Activated T-helper 1 cell treated with anti-CD3 and anti-CD28 coated beads, Interleukin-12 subunit alpha, Interleukin-12 subunit beta, Interleukin-2, Interleukin-4 antibody, amounts not matched to agents 30 ng/mL and 10 ng/mL and 1 ng/mL, durations not matched to agents 14 hours and 24 hours and 36 hours (primary cell): ENCODE measurements at regions not wholly inside any gene's neighbourhood (a gene's known extent, or its start where the extent isn't known, plus 50 kb on each side); places are given as distances from the start of the nearest gene placed in this dataset.
"Not testable (repeated sequence)": the region's sequence is repeated elsewhere in the genome, so short reads cannot be mapped to it uniquely, and the experiment has no call there.

Experiments used
- DNase-seq: peaks from one replicate; pipeline ENCODE4 v3.0.0; 2021; ENCODE audit warnings: low spot score
- H3K27ac Mint-ChIP-seq: one replicate; pipeline ENCODE4 v1.8.0; 2021; ENCODE audit warnings: mild to moderate bottlenecking, mixed read lengths
- H3K27me3 Mint-ChIP-seq: one replicate; pipeline ENCODE4 v1.8.0; 2022; ENCODE audit warnings: mild to moderate bottlenecking, moderate library complexity, mixed read lengths; ENCODE audit not compliant: insufficient read depth
- H3K36me3 Mint-ChIP-seq: one replicate; pipeline ENCODE4 v1.8.0; 2021; ENCODE audit warnings: low read depth, mixed read lengths
- H3K4me1 Mint-ChIP-seq: one replicate; pipeline ENCODE4 v1.8.0; 2021; ENCODE audit warnings: low read depth, mixed read lengths
- H3K4me3 Mint-ChIP-seq: one replicate; pipeline ENCODE4 v1.8.0; 2021; ENCODE audit warnings: mild to moderate bottlenecking, moderate library complexity, mixed read lengths
- H3K9me3 Mint-ChIP-seq: one replicate; pipeline ENCODE4 v1.8.0; 2021; ENCODE audit warnings: mixed read lengths
- intact Hi-C: fragments of 100-400 bp; cut with micrococcal nuclease; formaldehyde crosslinking; loops from one replicate; pipeline ENCODE4 v1.15.1; 2024

- Mint-ChIP-seq H3K4me3 (no peak overlapping the region), H3K27ac (peak overlapping the region; percentile 53), H3K27me3 (peaks cover 9% of the 10 kb centered on the region), H3K9me3 (peaks cover 4% of the 10 kb centered on the region), H3K4me1 (peaks cover 50% of the 10 kb centered on the region), H3K36me3 (no peaks in the 10 kb centered on the region)
- intact Hi-C loops: loop anchor here (1.0 to 5.0 kb wide), 7 partner anchors 13 to 482 kb away; no protein-coding TSS in a partner anchor
- no peak for DNase-seq
Observed at GRCh38 chr12:25320123-25321006, 69.6 kb upstream of the KRAS start.

DNA sequence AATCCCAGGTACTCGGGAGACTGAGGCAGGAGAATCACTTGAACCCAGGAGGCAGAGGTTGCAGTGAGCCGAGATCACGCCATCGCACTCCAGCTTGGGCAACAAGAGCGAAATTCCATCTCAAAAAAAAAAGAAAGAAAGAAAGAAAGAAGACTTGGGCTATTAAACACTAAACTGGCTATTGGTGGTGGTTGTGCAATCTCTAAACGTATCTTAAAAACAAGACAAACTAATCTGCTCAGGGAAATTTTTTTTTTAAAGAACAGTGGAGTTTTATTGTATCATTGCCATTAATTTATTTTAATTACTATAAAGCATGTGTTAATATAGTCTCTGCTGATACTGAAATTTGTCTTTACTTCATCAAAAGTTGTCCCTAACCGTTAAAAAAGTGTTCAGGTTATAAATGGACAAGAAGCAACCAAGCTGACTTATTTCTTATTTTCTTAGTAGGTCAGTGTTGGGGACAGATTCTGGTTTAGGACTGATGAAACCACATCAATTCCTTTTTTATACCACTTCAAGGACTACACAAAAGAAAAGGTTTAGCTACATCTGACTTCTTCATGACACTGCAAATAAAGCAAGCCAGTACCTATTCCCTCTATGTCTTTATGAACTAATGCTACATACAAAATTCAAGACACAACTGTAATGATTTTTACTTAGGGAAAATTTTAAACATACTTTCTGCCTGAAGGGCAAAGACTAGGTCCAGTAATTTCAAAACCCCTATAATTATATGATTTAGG is 68.7 kb upstream of the KRAS start:
- H3K27ac Mint-ChIP-seq: no peak overlapping the region
- H3K4me3 Mint-ChIP-seq: no peak overlapping the region
- H3K4me1 Mint-ChIP-seq: peaks cover 50% of the 10 kb centered on the region
- intact Hi-C loops: no loop called here
- H3K9me3 Mint-ChIP-seq: peaks cover 9% of the 10 kb centered on the region
- peaks cover 9% of the 10 kb centered on the region for H3K27me3 Mint-ChIP-seq
- DNase-seq: no peak
- H3K36me3 Mint-ChIP-seq: no peaks in the 10 kb centered on the region

- no peak overlapping the region for H3K4me3 Mint-ChIP-seq
- no peak overlapping the region for H3K27ac Mint-ChIP-seq
- DNase-seq: no peak
- H3K36me3 Mint-ChIP-seq: no peaks in the 10 kb centered on the region
- H3K27me3 Mint-ChIP-seq: peaks cover 10% of the 10 kb centered on the region
- H3K9me3 Mint-ChIP-seq: peaks cover 12% of the 10 kb centered on the region
- H3K4me1 Mint-ChIP-seq: peaks cover 32% of the 10 kb centered on the region
- intact Hi-C loops: no loop called here
Observed at GRCh38 chr12:25317553-25317952, 66.8 kb upstream of the KRAS start.

DNA sequence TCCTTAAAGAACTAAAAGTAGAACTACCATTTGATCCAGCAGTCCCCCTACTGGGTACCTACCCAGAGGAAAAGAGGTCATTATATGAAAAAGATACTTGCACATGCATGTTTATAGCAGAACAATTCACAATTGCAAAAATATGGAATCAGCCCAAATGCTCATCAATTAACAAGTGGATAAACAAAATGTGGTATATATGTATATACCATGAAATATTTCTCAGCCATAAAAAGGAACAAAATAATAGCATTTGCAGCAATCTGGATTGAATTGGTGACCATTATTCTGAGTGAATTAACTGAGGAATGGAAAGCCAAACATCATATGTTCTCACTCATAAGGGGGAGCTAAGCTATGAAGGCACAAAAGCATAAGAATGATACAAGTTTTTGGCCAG is 64.7 kb upstream of the KRAS start:
- Mint-ChIP-seq H3K27ac (no peak overlapping the region), H3K36me3 (no peaks in the 10 kb centered on the region), H3K27me3 (peaks cover 10% of the 10 kb centered on the region), H3K4me3 (no peak overlapping the region), H3K9me3 (peaks cover 19% of the 10 kb centered on the region), H3K4me1 (peaks cover 11% of the 10 kb centered on the region)
- intact Hi-C loops: no loop called here
- DNase-seq: no peak

DNA sequence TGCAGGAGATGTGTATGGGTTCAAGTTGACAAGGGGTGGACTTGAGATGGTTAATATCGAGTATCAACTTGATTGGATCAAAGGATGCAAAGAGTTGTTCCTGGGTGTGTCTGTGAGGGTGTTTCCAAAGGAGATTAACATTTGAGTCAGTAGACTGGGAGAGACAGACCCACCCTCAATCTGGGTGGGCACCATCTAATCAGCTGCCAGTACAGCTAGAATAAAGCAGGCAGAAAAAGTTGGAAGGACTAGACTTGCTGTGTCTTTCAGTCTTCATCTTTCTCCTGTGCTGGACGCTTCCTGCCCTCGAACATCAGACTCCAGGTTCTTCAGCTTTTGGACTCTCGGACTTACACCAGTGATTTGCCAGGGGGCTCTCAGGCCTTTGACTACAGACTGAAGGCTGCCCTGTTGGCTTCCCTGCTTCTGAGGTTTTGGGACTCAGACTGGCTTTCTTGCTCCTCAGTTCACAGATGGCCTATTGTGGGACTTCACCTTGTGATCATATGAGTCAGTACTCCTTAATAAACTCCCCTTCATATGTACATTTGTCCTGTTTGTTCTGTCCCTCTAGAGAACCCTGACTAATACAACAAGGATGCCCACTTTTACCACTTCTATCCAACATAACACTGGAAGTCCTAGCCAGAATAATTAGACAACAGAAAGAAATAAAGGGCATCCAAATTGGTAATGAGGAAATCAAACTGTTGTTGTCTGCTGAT is 62.7 kb upstream of the KRAS start:
- DNase-seq, H3K4me3 Mint-ChIP-seq, H3K36me3 Mint-ChIP-seq, H3K27ac Mint-ChIP-seq, H3K4me1 Mint-ChIP-seq, intact Hi-C loops: not testable (repeated sequence)
- Mint-ChIP-seq H3K9me3 (peaks cover 19% of the 10 kb centered on the region), H3K27me3 (peaks cover 10% of the 10 kb centered on the region)

DNA sequence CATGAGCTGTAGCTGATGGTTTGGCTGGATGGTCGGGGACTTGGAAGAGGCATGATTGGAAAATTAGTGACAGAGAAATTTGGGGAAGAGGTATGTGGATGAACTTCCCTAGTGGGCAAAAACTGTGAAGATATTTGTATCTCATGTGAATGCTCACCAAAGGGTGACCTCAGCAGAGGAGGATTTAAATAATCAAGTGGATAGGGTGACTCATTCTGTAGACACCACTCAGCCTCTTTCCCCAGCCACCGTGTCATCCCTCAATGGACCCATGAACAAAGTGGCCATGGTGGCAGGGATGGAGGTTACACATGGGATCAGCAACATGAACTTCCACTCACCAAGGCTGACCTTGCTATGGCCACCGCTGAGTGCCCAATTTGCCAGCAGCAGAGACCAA is 60.8 kb upstream of the KRAS start:
- no peak overlapping the region for H3K27ac Mint-ChIP-seq
- no peaks in the 10 kb centered on the region for H3K36me3 Mint-ChIP-seq
- DNase-seq: no peak
- H3K9me3 Mint-ChIP-seq: peaks cover 19% of the 10 kb centered on the region
- intact Hi-C loops: no loop called here
- H3K4me3 Mint-ChIP-seq: no peak overlapping the region
- peaks cover 7% of the 10 kb centered on the region for H3K27me3 Mint-ChIP-seq
- no peaks in the 10 kb centered on the region for H3K4me1 Mint-ChIP-seq

DNA sequence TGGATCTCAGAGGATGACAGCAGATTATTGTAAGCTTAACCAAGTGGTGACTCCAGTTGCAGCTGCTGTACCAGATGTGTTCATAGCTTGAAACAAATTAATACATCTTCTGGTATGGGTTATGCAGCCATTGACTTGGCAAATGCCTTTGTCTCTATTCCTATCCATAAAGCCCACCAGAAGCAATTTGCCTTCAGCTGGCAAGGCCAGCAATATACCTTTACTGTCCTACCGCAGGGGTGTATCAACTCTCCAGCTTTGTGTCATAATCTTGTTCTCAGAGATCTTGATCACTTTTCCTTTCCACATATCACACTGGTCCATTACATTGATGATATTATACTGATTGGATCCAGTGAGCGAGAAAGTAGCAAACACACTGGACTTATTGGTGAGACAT is 59.3 kb upstream of the KRAS start:
- H3K36me3 Mint-ChIP-seq, H3K4me1 Mint-ChIP-seq, H3K27me3 Mint-ChIP-seq, intact Hi-C loops, H3K27ac Mint-ChIP-seq, H3K4me3 Mint-ChIP-seq, DNase-seq: not testable (repeated sequence)
- peaks cover 16% of the 10 kb centered on the region for H3K9me3 Mint-ChIP-seq

DNA sequence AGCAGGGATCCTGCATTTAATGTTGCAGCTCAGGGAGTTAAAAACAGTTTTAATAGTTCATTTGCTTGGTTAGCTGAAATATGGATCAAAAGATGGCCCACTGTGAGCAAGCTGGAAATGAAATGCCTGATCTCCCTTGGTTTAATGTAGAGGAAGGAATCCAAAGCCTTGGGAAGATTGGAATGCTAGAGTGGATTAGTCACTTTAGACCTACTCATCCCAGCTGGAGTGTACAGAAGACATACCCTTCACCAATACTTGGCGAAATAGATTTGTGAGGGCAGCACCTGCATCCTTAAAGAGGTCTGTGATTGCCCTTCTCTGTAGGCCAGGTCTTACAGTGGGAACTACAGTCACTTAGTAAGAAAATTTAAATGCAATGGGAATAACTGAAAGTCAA is 58.0 kb upstream of the KRAS start:
- H3K27me3 Mint-ChIP-seq: peaks cover 4% of the 10 kb centered on the region
- no peak for DNase-seq
- intact Hi-C loops: no loop called here
- no peak overlapping the region for H3K4me3 Mint-ChIP-seq
- no peak overlapping the region for H3K27ac Mint-ChIP-seq
- no peaks in the 10 kb centered on the region for H3K36me3 Mint-ChIP-seq
- H3K9me3 Mint-ChIP-seq: peaks cover 7% of the 10 kb centered on the region
- H3K4me1 Mint-ChIP-seq: no peaks in the 10 kb centered on the region

- peaks cover 2% of the 10 kb centered on the region for H3K27me3 Mint-ChIP-seq
- H3K4me1 Mint-ChIP-seq: no peaks in the 10 kb centered on the region
- no peak for DNase-seq
- peaks cover 7% of the 10 kb centered on the region for H3K9me3 Mint-ChIP-seq
- H3K4me3 Mint-ChIP-seq: no peak overlapping the region
- H3K36me3 Mint-ChIP-seq: no peaks in the 10 kb centered on the region
- H3K27ac Mint-ChIP-seq: no peak overlapping the region
- intact Hi-C loops: no loop called here
Observed at GRCh38 chr12:25307818-25308217, 57.1 kb upstream of the KRAS start.

DNA sequence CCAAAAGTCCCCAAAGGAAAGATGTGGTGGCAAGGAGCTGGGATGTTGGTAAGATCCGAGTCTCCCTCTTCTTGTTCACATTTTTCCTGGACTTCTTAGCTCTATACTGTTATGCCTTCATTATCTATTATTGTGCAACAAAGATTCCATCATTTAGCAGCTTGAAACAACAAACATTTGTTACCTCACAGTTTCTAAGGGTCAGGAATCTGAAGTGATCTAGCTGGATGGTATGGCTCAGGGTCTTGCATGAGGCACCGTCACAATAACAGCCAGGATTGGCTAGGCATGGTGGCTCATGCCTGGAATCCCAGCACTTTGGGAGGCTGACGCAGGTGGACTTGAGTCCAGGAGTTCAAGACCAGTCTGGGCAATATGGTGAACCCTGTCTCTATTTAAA is 51.1 kb upstream of the KRAS start:
- H3K4me3 Mint-ChIP-seq: no peak overlapping the region
- H3K36me3 Mint-ChIP-seq: peaks cover 4% of the 10 kb centered on the region
- intact Hi-C loops: no loop called here
- peaks cover 3% of the 10 kb centered on the region for H3K27me3 Mint-ChIP-seq
- no peaks in the 10 kb centered on the region for H3K4me1 Mint-ChIP-seq
- H3K9me3 Mint-ChIP-seq: peaks cover 3% of the 10 kb centered on the region
- no peak overlapping the region for H3K27ac Mint-ChIP-seq
- no peak for DNase-seq
